GM12878 (cell line): ENCODE measurements at regions not wholly inside any gene's neighbourhood (a gene's known extent, or its start where the extent isn't known, plus 50 kb on each side); places are given as distances from the start of the nearest gene placed in this dataset.

Experiments used
- EP300 ChIP-seq, 2 experiments: fragments of 150-350 bp in 1 of 2; IDR thresholded peaks; 2 replicates each; pipeline ENCODE4 v1.6.1; 2011 to 2012; ENCODE audit warnings: low read depth in 2 of 2, low read length in 2 of 2, borderline replicate concordance in 1 of 2, improper control_type of control experiment in 1 of 2, inconsistent platforms in 1 of 2; ENCODE audit not compliant: control insufficient read depth in 1 of 2
- JUNB ChIP-seq: IDR thresholded peaks from 2 replicates; pipeline ENCODE4 v1.6.1; 2016; ENCODE audit warnings: antibody characterized with exemption, mild to moderate bottlenecking
- ZBED1 ChIP-seq: IDR thresholded peaks from 2 replicates; pipeline ENCODE4 v1.6.1; 2016; ENCODE audit warnings: borderline replicate concordance
- TF ChIP-seq, protein P1 (sequence below): fragments of 450-650 bp; IDR thresholded peaks from 2 replicates; pipeline ENCODE4 v1.6.1; 2017; ENCODE audit warnings: antibody characterized with exemption, mild to moderate bottlenecking, moderate library complexity
- TF ChIP-seq, protein P2 (sequence below): fragments of 450-650 bp; formaldehyde crosslinking; IDR thresholded peaks from 2 replicates; pipeline ENCODE4 v1.4.0; 2022; ENCODE audit warnings: mild to moderate bottlenecking, moderate library complexity
- TF ChIP-seq, protein P3 (sequence below): IDR thresholded peaks from 2 replicates; pipeline ENCODE4 v1.6.1; 2011; ENCODE audit warnings: borderline replicate concordance, low read depth, mild to moderate bottlenecking, moderate library complexity, low read length; ENCODE audit not compliant: insufficient read depth, poor library complexity, severe bottlenecking

DNA sequence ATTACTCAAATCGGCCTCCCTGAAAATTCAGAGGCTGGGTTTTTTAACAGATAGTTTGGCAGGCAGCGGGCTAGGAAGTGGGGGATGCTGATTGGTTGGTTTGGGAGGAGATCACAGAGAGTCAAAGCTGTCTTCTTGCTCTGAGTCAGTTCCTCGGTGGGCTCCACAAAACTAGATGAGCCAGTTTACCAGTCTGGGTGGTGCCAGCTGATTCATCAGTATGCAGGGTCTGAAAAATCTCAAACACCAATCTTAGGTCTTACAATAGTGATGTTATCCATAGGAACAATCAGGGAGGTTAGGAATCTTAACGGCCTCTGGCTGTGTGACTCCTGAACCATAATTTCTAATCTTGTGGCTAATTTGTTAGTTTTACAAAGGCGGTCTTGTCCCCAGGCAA is 190.7 kb downstream of the C6orf118 start (continued):
- TF ChIP-seq, protein P1, sequence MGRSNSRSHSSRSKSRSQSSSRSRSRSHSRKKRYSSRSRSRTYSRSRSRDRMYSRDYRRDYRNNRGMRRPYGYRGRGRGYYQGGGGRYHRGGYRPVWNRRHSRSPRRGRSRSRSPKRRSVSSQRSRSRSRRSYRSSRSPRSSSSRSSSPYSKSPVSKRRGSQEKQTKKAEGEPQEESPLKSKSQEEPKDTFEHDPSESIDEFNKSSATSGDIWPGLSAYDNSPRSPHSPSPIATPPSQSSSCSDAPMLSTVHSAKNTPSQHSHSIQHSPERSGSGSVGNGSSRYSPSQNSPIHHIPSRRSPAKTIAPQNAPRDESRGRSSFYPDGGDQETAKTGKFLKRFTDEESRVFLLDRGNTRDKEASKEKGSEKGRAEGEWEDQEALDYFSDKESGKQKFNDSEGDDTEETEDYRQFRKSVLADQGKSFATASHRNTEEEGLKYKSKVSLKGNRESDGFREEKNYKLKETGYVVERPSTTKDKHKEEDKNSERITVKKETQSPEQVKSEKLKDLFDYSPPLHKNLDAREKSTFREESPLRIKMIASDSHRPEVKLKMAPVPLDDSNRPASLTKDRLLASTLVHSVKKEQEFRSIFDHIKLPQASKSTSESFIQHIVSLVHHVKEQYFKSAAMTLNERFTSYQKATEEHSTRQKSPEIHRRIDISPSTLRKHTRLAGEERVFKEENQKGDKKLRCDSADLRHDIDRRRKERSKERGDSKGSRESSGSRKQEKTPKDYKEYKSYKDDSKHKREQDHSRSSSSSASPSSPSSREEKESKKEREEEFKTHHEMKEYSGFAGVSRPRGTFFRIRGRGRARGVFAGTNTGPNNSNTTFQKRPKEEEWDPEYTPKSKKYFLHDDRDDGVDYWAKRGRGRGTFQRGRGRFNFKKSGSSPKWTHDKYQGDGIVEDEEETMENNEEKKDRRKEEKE, result no peak
- TF ChIP-seq JUNB, result no peak
- TF ChIP-seq, protein P2, sequence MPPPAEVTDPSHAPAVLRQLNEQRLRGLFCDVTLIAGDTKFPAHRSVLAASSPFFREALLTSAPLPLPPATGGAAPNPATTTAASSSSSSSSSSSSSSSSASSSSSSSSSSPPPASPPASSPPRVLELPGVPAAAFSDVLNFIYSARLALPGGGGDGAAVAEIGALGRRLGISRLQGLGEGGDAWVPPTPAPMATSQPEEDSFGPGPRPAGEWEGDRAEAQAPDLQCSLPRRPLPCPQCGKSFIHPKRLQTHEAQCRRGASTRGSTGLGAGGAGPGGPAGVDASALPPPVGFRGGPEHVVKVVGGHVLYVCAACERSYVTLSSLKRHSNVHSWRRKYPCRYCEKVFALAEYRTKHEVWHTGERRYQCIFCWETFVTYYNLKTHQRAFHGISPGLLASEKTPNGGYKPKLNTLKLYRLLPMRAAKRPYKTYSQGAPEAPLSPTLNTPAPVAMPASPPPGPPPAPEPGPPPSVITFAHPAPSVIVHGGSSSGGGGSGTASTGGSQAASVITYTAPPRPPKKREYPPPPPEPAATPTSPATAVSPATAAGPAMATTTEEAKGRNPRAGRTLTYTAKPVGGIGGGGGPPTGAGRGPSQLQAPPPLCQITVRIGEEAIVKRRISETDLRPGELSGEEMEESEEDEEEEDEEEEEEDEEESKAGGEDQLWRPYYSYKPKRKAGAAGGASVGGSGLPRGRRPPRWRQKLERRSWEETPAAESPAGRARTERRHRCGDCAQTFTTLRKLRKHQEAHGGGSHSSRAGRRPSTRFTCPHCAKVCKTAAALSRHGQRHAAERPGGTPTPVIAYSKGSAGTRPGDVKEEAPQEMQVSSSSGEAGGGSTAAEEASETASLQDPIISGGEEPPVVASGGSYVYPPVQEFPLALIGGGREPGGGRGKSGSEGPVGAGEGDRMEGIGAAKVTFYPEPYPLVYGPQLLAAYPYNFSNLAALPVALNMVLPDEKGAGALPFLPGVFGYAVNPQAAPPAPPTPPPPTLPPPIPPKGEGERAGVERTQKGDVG (CRISPR knock-in tag), result no peak
- TF ChIP-seq EP300 (IDR thresholded peaks at IDR 0.05; ENCODE audit: borderline replicate concordance in 1 of 2, control insufficient read depth in 1 of 2, low read depth in 2 of 2, low read length in 2 of 2), result no peak
- TF ChIP-seq, protein P3, sequence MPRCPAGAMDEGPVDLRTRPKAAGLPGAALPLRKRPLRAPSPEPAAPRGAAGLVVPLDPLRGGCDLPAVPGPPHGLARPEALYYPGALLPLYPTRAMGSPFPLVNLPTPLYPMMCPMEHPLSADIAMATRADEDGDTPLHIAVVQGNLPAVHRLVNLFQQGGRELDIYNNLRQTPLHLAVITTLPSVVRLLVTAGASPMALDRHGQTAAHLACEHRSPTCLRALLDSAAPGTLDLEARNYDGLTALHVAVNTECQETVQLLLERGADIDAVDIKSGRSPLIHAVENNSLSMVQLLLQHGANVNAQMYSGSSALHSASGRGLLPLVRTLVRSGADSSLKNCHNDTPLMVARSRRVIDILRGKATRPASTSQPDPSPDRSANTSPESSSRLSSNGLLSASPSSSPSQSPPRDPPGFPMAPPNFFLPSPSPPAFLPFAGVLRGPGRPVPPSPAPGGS, result no peak
- TF ChIP-seq ZBED1, result no peak
